IPS-18c (cell line): ENCODE measurements at regions not wholly inside any gene's neighbourhood (a gene's known extent, or its start where the extent isn't known, plus 50 kb on each side); places are given as distances from the start of the nearest gene placed in this dataset.

Experiments used
- H3K4me3 ChIP-seq: 2 replicates; pipeline ENCODE4 v1.7.0; 2013; ENCODE audit warnings: low read depth, mild to moderate bottlenecking, low read length, moderate library complexity; ENCODE audit not compliant: insufficient read depth
- H3K9me3 ChIP-seq: one replicate; pipeline ENCODE4 v1.6.1; 2013; ENCODE audit warnings: mild to moderate bottlenecking, low read length, moderate library complexity; ENCODE audit not compliant: control insufficient read depth, insufficient read depth

- Histone ChIP-seq H3K4me3 (no peak overlapping the region), H3K9me3 (peaks cover 8% of the 10 kb centered on the region)
Observed at GRCh38 chr1:83581747-83582146, 417.2 kb downstream of the TTLL7 start.

GRCh38 chr1:83574791-83575190 is 424.1 kb downstream of the TTLL7 start:
- Histone ChIP-seq H3K9me3 (no peaks in the 10 kb centered on the region), H3K4me3 (no peak overlapping the region)

- Histone ChIP-seq H3K4me3 (no peak overlapping the region), H3K9me3 (no peaks in the 10 kb centered on the region)
Observed at GRCh38 chr1:83573776-83574175, 425.2 kb downstream of the TTLL7 start.

- Histone ChIP-seq H3K9me3 (no peaks in the 10 kb centered on the region), H3K4me3 (no peak overlapping the region)
Observed at GRCh38 chr1:83571536-83571935, 427.4 kb downstream of the TTLL7 start.

- no peaks in the 10 kb centered on the region for H3K9me3 ChIP-seq
- no peak overlapping the region for H3K4me3 ChIP-seq
Observed at GRCh38 chr1:83561346-83561745, 437.6 kb downstream of the TTLL7 start.

GRCh38 chr1:83559129-83559840 is 439.6 kb downstream of the TTLL7 start:
- H3K4me3 ChIP-seq = no peak overlapping the region
- no peaks in the 10 kb centered on the region for H3K9me3 ChIP-seq

- H3K9me3 ChIP-seq = no peaks in the 10 kb centered on the region
- H3K4me3 ChIP-seq = no peak overlapping the region
Observed at GRCh38 chr1:83555871-83556270, 443.1 kb downstream of the TTLL7 start.

GRCh38 chr1:83554174-83554573 is 444.8 kb downstream of the TTLL7 start:
- H3K9me3 ChIP-seq = no peaks in the 10 kb centered on the region
- H3K4me3 ChIP-seq = no peak overlapping the region

GRCh38 chr1:83552820-83553219 is 446.1 kb downstream of the TTLL7 start:
- no peaks in the 10 kb centered on the region for H3K9me3 ChIP-seq

GRCh38 chr1:83548311-83548710 is 450.6 kb downstream of the TTLL7 start:
- Histone ChIP-seq H3K9me3 (no peaks in the 10 kb centered on the region), H3K4me3 (no peak overlapping the region)

More at GRCh38 chr1:83552820-83553219, 446.1 kb downstream of the TTLL7 start:
- no peak overlapping the region for H3K4me3 ChIP-seq

- no peaks in the 10 kb centered on the region for H3K9me3 ChIP-seq
Observed at GRCh38 chr1:83547901-83548300, 451.0 kb downstream of the TTLL7 start.

GRCh38 chr1:83546874-83547273 is 452.1 kb downstream of the TTLL7 start:
- H3K4me3 ChIP-seq = no peak overlapping the region
- no peaks in the 10 kb centered on the region for H3K9me3 ChIP-seq

More at GRCh38 chr1:83547901-83548300, 451.0 kb downstream of the TTLL7 start:
- H3K4me3 ChIP-seq = no peak overlapping the region

- no peaks in the 10 kb centered on the region for H3K9me3 ChIP-seq
- no peak overlapping the region for H3K4me3 ChIP-seq
Observed at GRCh38 chr1:83545066-83545862, 453.7 kb downstream of the TTLL7 start.

- Histone ChIP-seq H3K4me3 (no peak overlapping the region), H3K9me3 (no peaks in the 10 kb centered on the region)
Observed at GRCh38 chr1:83543222-83543973, 455.5 kb downstream of the TTLL7 start.

- Histone ChIP-seq H3K4me3 (no peak overlapping the region), H3K9me3 (no peaks in the 10 kb centered on the region)
Observed at GRCh38 chr1:83531521-83532309, 467.2 kb downstream of the TTLL7 start.

- Histone ChIP-seq H3K4me3 (no peak overlapping the region), H3K9me3 (no peaks in the 10 kb centered on the region)
Observed at GRCh38 chr1:83530506-83530905, 468.4 kb downstream of the TTLL7 start.

- no peaks in the 10 kb centered on the region for H3K9me3 ChIP-seq
- no peak overlapping the region for H3K4me3 ChIP-seq
Observed at GRCh38 chr1:83527987-83528386, 470.9 kb downstream of the TTLL7 start.
